ENCODE measurements at regions not wholly inside any gene's neighbourhood (a gene's known extent, or its start where the extent isn't known, plus 50 kb on each side); places are given as distances from the start of the nearest gene placed in this dataset.

GRCh38 chr16:85166281-85166680 is 54.0 kb upstream of the CIBAR2 start:
- peaks cover 0 to 9% of the 10 kb centered on the region in 2 donors for H3K27me3 ChIP-seq
- H3K4me3 ChIP-seq: no peak overlapping the region
- H3K27ac ChIP-seq: no peak overlapping the region
- H3K9me3 ChIP-seq: no peaks in the 10 kb centered on the region
- no peak for DNase-seq (ENCODE audit: low spot score in 2 of 2)
- WGBS, 2 donors: 64% methylated on average over 7 of the region's 7 CpGs
- TF ChIP-seq, protein P1, sequence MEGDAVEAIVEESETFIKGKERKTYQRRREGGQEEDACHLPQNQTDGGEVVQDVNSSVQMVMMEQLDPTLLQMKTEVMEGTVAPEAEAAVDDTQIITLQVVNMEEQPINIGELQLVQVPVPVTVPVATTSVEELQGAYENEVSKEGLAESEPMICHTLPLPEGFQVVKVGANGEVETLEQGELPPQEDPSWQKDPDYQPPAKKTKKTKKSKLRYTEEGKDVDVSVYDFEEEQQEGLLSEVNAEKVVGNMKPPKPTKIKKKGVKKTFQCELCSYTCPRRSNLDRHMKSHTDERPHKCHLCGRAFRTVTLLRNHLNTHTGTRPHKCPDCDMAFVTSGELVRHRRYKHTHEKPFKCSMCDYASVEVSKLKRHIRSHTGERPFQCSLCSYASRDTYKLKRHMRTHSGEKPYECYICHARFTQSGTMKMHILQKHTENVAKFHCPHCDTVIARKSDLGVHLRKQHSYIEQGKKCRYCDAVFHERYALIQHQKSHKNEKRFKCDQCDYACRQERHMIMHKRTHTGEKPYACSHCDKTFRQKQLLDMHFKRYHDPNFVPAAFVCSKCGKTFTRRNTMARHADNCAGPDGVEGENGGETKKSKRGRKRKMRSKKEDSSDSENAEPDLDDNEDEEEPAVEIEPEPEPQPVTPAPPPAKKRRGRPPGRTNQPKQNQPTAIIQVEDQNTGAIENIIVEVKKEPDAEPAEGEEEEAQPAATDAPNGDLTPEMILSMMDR (IDR thresholded peaks at IDR 0.05): no peak
- TF ChIP-seq EP300 (IDR thresholded peaks at IDR 0.05) (no peak), POLR2A (IDR thresholded peaks at IDR 0.05) (no peak)
- H3K4me1 ChIP-seq: peaks cover 0 to 89% (median 7%) of the 10 kb centered on the region in 4 donors
- no peaks in the 10 kb centered on the region for H3K36me3 ChIP-seq

DNA sequence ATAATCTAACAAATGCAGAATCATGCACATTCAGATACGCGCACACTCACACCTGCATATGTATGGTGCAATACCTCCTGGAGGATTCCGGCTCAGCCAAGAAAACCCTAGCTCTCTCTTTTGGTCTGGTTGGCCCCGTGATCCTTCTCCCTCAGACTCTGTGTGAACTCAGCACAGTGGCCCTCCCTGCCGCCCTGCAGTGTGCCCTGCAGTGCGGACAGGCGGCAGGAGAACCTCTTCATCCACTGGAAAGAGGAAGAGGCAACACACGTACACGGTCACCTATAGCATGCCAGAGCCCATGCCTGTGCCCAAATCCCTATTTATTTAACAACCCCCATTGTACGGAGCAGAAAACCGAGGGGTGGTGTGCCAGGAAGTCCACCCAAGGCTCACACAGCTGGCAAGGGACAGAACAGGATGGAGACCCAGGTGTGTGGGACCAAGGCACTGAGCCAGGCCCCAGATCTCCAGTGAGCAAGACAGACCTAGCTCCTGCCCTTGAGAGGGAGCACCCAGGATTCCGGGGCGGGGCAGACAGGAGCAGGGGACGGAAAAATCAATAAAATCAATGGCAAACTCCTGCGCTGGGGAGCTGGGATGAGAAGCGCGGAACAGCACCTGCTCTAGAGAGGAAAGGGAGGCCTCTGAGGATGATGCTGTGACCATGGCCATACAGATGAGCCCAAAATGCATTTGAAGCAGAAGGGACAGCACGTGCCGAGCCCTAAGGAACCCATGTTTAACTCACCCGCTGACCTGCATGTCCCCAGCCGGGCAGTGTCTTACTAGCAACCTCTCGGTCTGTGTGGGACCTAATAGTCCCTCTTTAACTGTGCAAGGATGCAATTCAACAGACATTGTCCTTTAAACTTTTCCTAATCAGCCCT is 54.7 kb upstream of the CIBAR2 start:
- H3K9me3 ChIP-seq: no peaks in the 10 kb centered on the region
- peaks cover 0 to 13% of the 10 kb centered on the region in 2 donors for H3K27me3 ChIP-seq
- no peak overlapping the region for H3K4me3 ChIP-seq
- TF ChIP-seq EP300 (IDR thresholded peaks at IDR 0.05) (no peak), POLR2A (IDR thresholded peaks at IDR 0.05) (no peak)
- TF ChIP-seq, protein P1 (IDR thresholded peaks at IDR 0.05): no peak
- H3K36me3 ChIP-seq: no peaks in the 10 kb centered on the region
- no peak for DNase-seq (ENCODE audit: low spot score in 2 of 2)
- 88 to 92% methylated on average over 22 of the region's 22 CpGs for WGBS, 2 donors
- no peak overlapping the region for H3K27ac ChIP-seq
- H3K4me1 ChIP-seq: peaks cover 0 to 89% (median 7%) of the 10 kb centered on the region in 4 donors

- H3K4me3 ChIP-seq: peak overlapping the region in 1 of 4 donors; percentile 65
Observed at GRCh38 chr16:85167589-85168537, 55.6 kb upstream of the CIBAR2 start.

DNA sequence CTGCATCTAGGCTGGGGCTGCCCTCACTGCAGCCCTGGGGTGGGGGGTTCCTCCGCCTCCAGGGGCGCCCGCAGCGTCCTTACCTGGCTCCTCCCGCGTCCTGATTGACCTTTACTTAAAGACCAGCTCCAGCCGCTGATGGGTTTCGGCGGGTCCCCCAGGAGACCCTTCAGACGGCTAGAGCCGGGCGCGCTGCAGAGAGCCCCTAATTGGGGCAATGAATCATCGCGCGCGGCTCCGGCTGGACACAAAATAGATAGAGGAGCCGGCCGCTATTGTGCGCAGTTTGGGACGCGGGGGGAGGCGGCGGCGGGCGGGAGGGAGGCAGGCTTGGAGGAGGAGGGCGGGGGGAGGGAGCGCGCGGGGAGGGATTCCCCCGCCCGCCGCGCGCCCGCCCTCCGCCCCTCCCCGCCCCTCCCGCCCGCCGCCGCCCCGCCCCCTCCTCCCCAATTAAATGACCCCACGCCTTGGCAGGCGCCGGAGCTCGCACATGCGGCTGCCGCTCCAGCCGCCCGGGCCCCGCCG is 56.5 kb upstream of the CIBAR2 start:
- peaks cover 0 to 13% of the 10 kb centered on the region in 2 donors for H3K27me3 ChIP-seq
- peaks cover 0 to 89% (median 13%) of the 10 kb centered on the region in 4 donors for H3K4me1 ChIP-seq
- peak overlapping the region in 1 of 4 donors; percentile 39 for H3K27ac ChIP-seq
- 10% methylated on average over 20 of the region's 54 CpGs; no CpG with 5 or more reads in 1 of the 2 donors for WGBS, 2 donors
- TF ChIP-seq POLR2A (IDR thresholded peaks at IDR 0.05) (no peak), EP300 (IDR thresholded peaks at IDR 0.05) (no peak)
- TF ChIP-seq, protein P1 (IDR thresholded peaks at IDR 0.05): no peak
- no peaks in the 10 kb centered on the region for H3K36me3 ChIP-seq
- H3K4me3 ChIP-seq: peak overlapping the region in 3 of 4 donors; percentile 18 to 65 (median 19)
- no peaks in the 10 kb centered on the region for H3K9me3 ChIP-seq
- DNase-seq (ENCODE audit: low spot score in 2 of 2): peak; percentile 51 to 60

More at GRCh38 chr16:85167589-85168537, 55.6 kb upstream of the CIBAR2 start:
- no peak for DNase-seq (ENCODE audit: low spot score in 2 of 2)
- H3K9me3 ChIP-seq: no peaks in the 10 kb centered on the region
- WGBS, 2 donors: 73 to 78% methylated on average over 22 of the region's 22 CpGs
- H3K27ac ChIP-seq: no peak overlapping the region
- peaks cover 0 to 13% of the 10 kb centered on the region in 2 donors for H3K27me3 ChIP-seq
- H3K36me3 ChIP-seq: no peaks in the 10 kb centered on the region
- peaks cover 0 to 89% (median 7%) of the 10 kb centered on the region in 4 donors for H3K4me1 ChIP-seq
- TF ChIP-seq, protein P1 (IDR thresholded peaks at IDR 0.05): no peak
- no peak for TF ChIP-seq POLR2A (IDR thresholded peaks at IDR 0.05)
- no peak for TF ChIP-seq EP300 (IDR thresholded peaks at IDR 0.05)
